Naive thymus-derived CD8-positive, alpha-beta T cell (primary cell): ENCODE measurements at regions not wholly inside any gene's neighbourhood (a gene's known extent, or its start where the extent isn't known, plus 50 kb on each side); places are given as distances from the start of the nearest gene placed in this dataset.

Source experiments
- ATAC-seq, 2 donors: fragments of 150-1000 bp; cut with Tn5 transposase in 1 of 2; sonication (Bioruptor Pico), chemical (Tn5 transposase) in 1 of 2; 1 replicate in 1 of 2; 2 replicates in 1 of 2; pipeline ENCODE4 v1.10.0; 2021; ENCODE audit warnings: mild to moderate bottlenecking in 2 of 2, moderate library complexity in 2 of 2
- POLR2A ChIA-PET: fragments of 350-600 bp; sonication (Branson Sonifier 250); formaldehyde crosslinking; loops from one replicate; lab custom pipeline; 2021; ENCODE audit warnings: antibody characterized with exemption; lab: Charles Lee
- DNase-seq, 10 donors: peaks; one replicate each; pipeline versions ENCODE4 v3.0.0 to v3.0.0-alpha.2; 2020 to 2022
- H3K27ac Mint-ChIP-seq, 10 donors: one replicate each; pipeline ENCODE4 v1.8.0; 2020 to 2022; ENCODE audit warnings: mild to moderate bottlenecking in 10 of 10, mixed read lengths in 10 of 10, moderate library complexity in 4 of 10, inconsistent platforms in 1 of 10
- H3K27me3 Mint-ChIP-seq, 5 donors: one replicate each; pipeline ENCODE4 v1.8.0; 2021 to 2022; ENCODE audit warnings: mixed read lengths in 5 of 5
- H3K36me3 Mint-ChIP-seq, 3 donors: one replicate each; pipeline ENCODE4 v1.8.0; 2020 to 2022; ENCODE audit warnings: mixed read lengths in 3 of 3, mild to moderate bottlenecking in 2 of 3, inconsistent platforms in 1 of 3
- H3K4me1 Mint-ChIP-seq, 4 donors: one replicate each; pipeline ENCODE4 v1.8.0; 2021 to 2022; ENCODE audit warnings: mixed read lengths in 4 of 4
- H3K4me3 Mint-ChIP-seq, 10 donors: one replicate each; pipeline ENCODE4 v1.8.0; 2020 to 2022; ENCODE audit warnings: mild to moderate bottlenecking in 10 of 10, mixed read lengths in 10 of 10, moderate library complexity in 6 of 10, inconsistent platforms in 1 of 10
- H3K9me3 Mint-ChIP-seq, 9 donors: one replicate each; pipeline ENCODE4 v1.8.0; 2020 to 2022; ENCODE audit warnings: mixed read lengths in 9 of 9, mild to moderate bottlenecking in 3 of 9, inconsistent platforms in 1 of 9, moderate library complexity in 1 of 9

DNA sequence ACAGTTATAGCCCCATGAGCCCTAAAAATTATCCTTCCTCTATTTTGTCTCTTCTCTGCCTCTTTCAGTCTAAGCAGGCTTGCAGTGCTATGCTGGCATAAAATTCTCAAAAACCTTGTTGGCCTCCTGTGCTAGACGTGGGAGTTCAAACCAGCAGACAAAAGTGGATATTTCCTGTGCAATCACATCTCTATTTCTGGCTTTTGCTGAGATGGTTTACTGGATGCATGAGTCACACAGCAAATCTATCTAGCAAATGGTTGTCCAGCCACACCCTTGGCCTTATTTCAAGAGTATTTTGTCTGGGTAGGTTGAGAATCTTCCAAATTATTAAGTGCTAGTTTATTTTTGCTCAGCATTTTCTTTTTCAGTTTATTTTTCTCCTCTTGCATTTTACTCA is 370.8 kb downstream of the CDC14C start:
- POLR2A ChIA-PET = no interaction called here
- H3K27ac Mint-ChIP-seq = no peak overlapping the region
- ATAC-seq = no peak
- no peaks in the 10 kb centered on the region for H3K27me3 Mint-ChIP-seq
- DNase-seq = no peak
- H3K36me3 Mint-ChIP-seq = no peaks in the 10 kb centered on the region
- H3K9me3 Mint-ChIP-seq = peaks cover 0 to 11% (median 1%) of the 10 kb centered on the region in 9 donors
- H3K4me1 Mint-ChIP-seq = no peaks in the 10 kb centered on the region
- H3K4me3 Mint-ChIP-seq = no peak overlapping the region

DNA sequence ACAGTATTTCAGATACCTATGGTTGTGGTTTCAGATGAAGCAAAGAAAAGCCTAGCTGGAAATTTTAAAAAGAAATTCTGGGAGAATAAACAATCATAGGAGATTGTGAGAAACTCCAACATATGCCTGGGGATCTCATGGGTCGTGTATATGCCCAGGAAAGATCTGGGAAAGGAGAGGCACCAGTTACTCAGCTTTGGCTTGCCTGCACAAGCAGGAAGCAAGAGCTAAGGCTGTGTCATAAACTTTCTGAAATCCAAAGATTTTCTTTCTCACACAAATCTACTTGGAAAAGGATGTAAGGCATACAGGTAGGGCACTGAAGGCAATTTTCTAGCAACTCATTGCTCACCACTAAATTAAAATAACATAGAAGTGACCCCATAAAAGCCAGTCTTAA is 373.6 kb downstream of the CDC14C start:
- H3K27ac Mint-ChIP-seq = no peak overlapping the region
- no peaks in the 10 kb centered on the region for H3K27me3 Mint-ChIP-seq
- H3K4me3 Mint-ChIP-seq = no peak overlapping the region
- no peak for DNase-seq
- no peak for ATAC-seq
- POLR2A ChIA-PET = no interaction called here
- H3K36me3 Mint-ChIP-seq = no peaks in the 10 kb centered on the region
- peaks cover 0 to 22% (median 5%) of the 10 kb centered on the region in 9 donors for H3K9me3 Mint-ChIP-seq
- no peaks in the 10 kb centered on the region for H3K4me1 Mint-ChIP-seq

DNA sequence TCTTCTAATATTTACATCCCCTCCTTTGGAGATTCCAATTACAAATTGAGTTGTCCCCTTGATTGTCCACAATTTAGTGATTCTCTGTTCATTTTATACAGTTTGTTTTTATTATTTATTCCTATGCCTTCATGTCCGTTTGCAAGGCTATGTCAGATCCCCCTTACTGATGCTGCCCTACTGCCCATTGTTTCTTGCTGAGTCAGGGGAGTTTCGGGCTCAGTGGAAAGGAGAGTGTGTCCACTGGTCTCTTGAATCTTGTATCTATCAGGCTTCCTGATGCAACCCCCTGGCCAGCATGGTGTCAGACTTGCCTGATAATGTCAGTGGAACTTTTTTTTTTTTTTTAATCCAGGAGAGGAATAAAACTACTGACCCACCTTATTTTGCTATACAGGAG is 384.4 kb downstream of the CDC14C start:
- H3K9me3 Mint-ChIP-seq = peaks cover 0 to 11% (median 4%) of the 10 kb centered on the region in 9 donors
- H3K27me3 Mint-ChIP-seq = peaks cover 0 to 2% (median 0%) of the 10 kb centered on the region in 5 donors
- no peak overlapping the region for H3K4me3 Mint-ChIP-seq
- H3K27ac Mint-ChIP-seq = no peak overlapping the region
- DNase-seq (no peak), ATAC-seq (no peak)
- no peaks in the 10 kb centered on the region for H3K36me3 Mint-ChIP-seq
- H3K4me1 Mint-ChIP-seq = no peaks in the 10 kb centered on the region
- POLR2A ChIA-PET = no interaction called here

DNA sequence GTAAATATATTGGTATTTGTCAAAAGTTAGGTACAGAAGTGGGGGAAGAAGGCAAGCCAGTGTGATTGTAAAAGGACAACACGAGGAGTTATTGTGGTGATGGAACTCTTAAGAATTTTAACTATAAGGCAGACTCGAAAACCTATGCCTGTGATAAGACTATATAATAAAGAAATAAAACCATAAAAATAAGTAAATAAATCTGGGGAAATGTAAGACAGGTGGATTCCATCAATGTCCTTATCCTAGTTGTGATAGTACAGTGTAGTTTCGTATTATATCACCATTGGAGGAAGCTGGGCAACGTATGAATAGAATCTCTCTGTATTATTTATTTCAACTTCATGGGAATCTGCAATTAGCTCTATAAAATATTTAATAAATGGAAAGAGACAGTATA is 395.7 kb downstream of the CDC14C start:
- Mint-ChIP-seq H3K36me3 (no peaks in the 10 kb centered on the region), H3K27me3 (no peaks in the 10 kb centered on the region), H3K4me3 (no peak overlapping the region), H3K27ac (no peak overlapping the region), H3K9me3 (peaks cover 0 to 6% (median 2%) of the 10 kb centered on the region in 9 donors), H3K4me1 (no peaks in the 10 kb centered on the region)
- ATAC-seq (no peak), DNase-seq (no peak)
- POLR2A ChIA-PET = no interaction called here

DNA sequence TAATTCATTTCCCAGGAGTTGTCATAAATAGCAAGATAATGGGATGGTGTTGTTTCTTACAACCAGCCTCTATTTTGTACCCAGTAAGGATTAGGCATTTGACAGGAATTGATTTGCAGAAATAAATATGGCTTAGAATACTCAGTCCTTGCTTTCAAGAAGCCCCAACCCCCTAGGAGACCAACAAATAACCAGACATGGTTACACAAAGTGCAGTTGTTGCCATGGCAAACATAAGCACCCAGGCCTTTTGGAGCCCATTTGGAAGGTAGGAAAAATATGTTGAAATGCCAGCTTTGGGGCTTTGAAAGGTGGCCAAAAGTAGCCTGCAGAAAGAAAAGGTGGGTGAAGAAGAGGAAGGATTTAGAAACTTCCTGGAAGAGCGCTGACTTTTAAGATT is 397.5 kb downstream of the CDC14C start:
- no peaks in the 10 kb centered on the region for H3K4me1 Mint-ChIP-seq
- H3K9me3 Mint-ChIP-seq = peaks cover 0 to 22% (median 4%) of the 10 kb centered on the region in 9 donors
- POLR2A ChIA-PET = no interaction called here
- no peak for DNase-seq
- H3K27ac Mint-ChIP-seq = no peak overlapping the region
- H3K27me3 Mint-ChIP-seq = no peaks in the 10 kb centered on the region
- H3K4me3 Mint-ChIP-seq = no peak overlapping the region
- no peak for ATAC-seq
- no peaks in the 10 kb centered on the region for H3K36me3 Mint-ChIP-seq

DNA sequence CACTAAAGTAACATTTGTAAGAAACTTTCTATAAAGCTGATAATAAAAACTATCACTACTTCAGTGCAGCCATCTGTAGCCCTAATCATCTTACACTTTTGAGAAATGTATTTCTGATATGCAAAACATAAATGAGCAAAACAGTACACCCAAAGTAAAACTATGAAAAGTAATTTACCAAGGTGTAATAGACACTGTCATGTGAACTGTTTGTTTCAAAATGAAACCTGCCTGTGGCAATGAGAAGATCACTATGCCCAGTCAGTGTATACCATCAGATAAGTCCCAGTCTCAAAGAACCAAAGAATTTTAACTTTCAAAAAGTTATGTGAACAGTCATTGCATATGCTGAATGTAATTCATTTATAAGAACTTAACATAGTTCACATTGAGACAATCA is 398.1 kb downstream of the CDC14C start:
- POLR2A ChIA-PET = no interaction called here
- H3K9me3 Mint-ChIP-seq = peaks cover 0 to 22% (median 3%) of the 10 kb centered on the region in 9 donors
- no peaks in the 10 kb centered on the region for H3K36me3 Mint-ChIP-seq
- no peak overlapping the region for H3K4me3 Mint-ChIP-seq
- H3K27me3 Mint-ChIP-seq = no peaks in the 10 kb centered on the region
- no peak overlapping the region for H3K27ac Mint-ChIP-seq
- H3K4me1 Mint-ChIP-seq = no peaks in the 10 kb centered on the region
- ATAC-seq (no peak), DNase-seq (no peak)

DNA sequence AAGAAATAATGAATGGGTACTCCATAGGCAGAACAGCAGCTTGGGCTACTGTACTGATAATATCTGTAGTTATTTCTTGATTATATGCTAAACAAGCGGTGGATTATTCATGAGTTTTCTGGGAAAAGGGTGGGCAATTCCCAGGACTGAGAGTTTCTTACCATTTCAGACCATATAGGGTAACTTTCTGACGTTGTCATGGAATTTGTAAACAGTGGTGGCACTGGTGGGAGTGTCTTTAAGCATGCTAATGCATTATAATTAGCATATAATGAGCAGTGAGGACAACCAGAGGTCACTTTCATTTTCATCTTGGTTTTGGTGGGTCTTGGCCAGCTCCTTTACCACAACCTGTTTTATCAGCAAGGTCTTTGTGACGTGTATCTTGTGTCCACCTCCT is 399.7 kb downstream of the CDC14C start:
- DNase-seq = no peak
- Mint-ChIP-seq H3K27me3 (no peaks in the 10 kb centered on the region), H3K4me1 (no peaks in the 10 kb centered on the region), H3K9me3 (peaks cover 0 to 22% (median 5%) of the 10 kb centered on the region in 9 donors), H3K27ac (no peak overlapping the region), H3K36me3 (no peaks in the 10 kb centered on the region), H3K4me3 (no peak overlapping the region)
- ATAC-seq = no peak
- POLR2A ChIA-PET = no interaction called here

DNA sequence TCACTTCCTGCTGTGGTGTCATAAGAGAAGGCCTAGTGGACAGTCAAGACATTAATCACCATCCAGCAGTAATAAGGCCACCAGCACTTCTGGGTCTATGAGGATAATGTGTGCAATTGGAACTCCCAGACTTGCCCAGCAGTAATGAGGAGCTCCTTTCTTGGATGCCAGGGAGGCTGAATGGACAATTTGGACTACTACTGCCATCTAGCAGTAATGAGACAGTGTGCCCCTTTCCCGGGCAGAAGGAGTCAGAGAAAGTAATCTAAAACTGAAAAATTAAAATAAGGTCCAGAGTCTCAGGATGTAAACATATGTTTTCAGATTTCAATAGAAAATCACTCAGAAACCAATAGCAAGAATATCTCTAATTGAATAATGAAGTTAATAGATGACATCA is 400.4 kb downstream of the CDC14C start:
- no peak for DNase-seq
- POLR2A ChIA-PET = no interaction called here
- Mint-ChIP-seq H3K9me3 (peaks cover 0 to 22% (median 5%) of the 10 kb centered on the region in 9 donors), H3K4me1 (no peaks in the 10 kb centered on the region), H3K4me3 (no peak overlapping the region), H3K36me3 (no peaks in the 10 kb centered on the region), H3K27ac (no peak overlapping the region), H3K27me3 (no peaks in the 10 kb centered on the region)
- no peak for ATAC-seq

DNA sequence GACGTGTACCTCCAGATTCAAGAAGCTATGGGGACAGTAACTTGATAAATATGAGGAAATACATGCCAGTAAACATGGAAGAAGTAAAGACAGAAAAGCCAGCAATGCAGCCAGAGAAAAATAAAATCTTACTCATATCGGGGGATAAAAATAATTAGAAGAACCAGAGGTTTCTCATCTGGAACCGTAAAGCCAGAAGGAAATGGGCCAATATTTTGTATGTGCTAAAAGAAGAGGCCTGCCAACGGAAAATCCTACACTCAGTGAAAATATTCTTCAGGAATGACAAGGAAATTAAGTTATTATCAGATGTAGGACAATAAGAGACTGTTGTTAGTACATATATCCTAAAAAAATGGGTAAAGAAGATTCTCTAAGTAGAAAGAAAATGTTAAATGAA is 401.2 kb downstream of the CDC14C start:
- Mint-ChIP-seq H3K4me3 (no peak overlapping the region), H3K4me1 (no peaks in the 10 kb centered on the region), H3K27me3 (no peaks in the 10 kb centered on the region), H3K27ac (no peak overlapping the region), H3K9me3 (peaks cover 0 to 27% (median 5%) of the 10 kb centered on the region in 9 donors), H3K36me3 (no peaks in the 10 kb centered on the region)
- ATAC-seq = no peak
- POLR2A ChIA-PET = no interaction called here
- no peak for DNase-seq

DNA sequence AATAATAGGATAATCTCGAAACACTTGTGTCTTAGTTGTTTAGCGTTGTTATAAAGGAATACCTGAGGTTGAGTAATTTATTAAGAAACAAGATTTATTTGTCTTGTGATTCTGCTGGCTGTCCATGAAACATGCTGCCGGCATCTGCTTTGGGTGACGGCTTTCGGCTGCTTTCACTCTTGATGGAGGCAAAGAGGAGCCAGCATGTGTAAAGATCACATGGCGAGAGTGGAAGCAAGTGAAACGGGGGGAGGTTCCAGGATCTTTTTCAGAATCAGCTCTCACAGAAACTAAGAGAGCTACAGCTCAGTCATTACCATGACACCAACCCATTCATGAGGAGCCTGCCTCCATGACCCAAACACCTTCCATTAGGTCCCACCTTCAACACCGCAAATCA is 402.8 kb downstream of the CDC14C start:
- H3K4me3 Mint-ChIP-seq = no peak overlapping the region
- DNase-seq = no peak
- H3K9me3 Mint-ChIP-seq = peaks cover 0 to 30% (median 5%) of the 10 kb centered on the region in 9 donors
- H3K36me3 Mint-ChIP-seq = no peaks in the 10 kb centered on the region
- no peaks in the 10 kb centered on the region for H3K27me3 Mint-ChIP-seq
- no peak for ATAC-seq
- POLR2A ChIA-PET = no interaction called here
- H3K27ac Mint-ChIP-seq = no peak overlapping the region
- no peaks in the 10 kb centered on the region for H3K4me1 Mint-ChIP-seq

DNA sequence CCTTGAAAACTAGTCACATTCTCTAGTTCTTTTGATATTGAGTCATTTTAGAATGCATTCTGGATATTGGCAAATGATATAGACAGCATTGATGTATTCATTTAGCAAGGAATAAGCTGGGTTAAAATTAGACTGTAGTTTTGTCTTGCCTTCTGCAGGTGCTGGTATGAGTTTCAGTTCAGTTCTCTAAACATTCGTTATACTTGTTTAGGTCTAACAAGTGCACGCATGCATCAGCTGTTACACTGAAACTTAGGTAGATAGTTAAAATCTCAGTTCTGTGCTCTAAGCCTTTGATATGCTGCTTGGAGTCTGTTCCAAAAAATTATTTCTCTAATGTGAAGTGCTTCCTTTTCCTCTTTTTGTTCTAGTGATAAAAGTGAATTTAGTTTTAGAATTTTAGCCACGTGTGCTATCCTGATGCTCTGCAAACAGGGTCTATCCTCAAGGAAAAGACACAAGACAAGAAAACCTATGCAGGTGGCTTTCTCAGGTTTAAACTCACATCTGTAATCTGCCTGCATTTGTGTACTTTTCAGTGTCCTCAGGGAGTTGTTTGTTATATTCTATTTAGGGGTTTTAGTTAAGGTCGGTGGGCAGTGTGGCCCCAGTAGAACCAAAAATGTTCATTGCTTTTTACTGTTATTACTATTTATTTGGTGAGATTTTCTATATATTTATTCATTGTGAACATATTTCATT is 409.0 kb downstream of the CDC14C start:
- Mint-ChIP-seq H3K9me3 (peaks cover 0 to 18% (median 7%) of the 10 kb centered on the region in 9 donors), H3K4me1 (no peaks in the 10 kb centered on the region), H3K4me3 (no peak overlapping the region), H3K27ac (no peak overlapping the region), H3K27me3 (no peaks in the 10 kb centered on the region), H3K36me3 (no peaks in the 10 kb centered on the region)
- no peak for ATAC-seq
- no peak for DNase-seq
- POLR2A ChIA-PET = no interaction called here

DNA sequence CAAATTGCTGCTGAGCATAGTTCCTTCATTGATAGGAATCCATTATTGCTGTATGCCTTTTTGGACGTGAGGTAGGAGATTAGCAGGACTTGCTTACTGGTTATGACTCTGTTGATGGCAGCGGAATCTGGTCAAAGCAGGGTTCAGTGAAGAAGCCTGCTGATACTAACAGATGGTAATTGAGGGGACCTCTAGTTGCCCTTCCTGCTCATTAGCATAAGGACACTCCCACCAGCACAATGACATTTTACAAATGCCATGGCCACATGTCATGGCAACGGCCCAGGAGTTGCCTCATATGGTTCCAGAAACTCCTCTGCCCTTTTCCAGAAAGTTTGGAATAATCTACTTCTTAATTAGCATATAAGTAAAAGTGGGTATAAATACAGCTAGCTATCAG is 417.5 kb downstream of the CDC14C start:
- ATAC-seq (no peak), DNase-seq (no peak)
- Mint-ChIP-seq H3K9me3 (peaks cover 0 to 16% (median 5%) of the 10 kb centered on the region in 9 donors), H3K36me3 (no peaks in the 10 kb centered on the region), H3K27ac (no peak overlapping the region), H3K4me3 (no peak overlapping the region), H3K27me3 (no peaks in the 10 kb centered on the region), H3K4me1 (no peaks in the 10 kb centered on the region)
- POLR2A ChIA-PET = no interaction called here

DNA sequence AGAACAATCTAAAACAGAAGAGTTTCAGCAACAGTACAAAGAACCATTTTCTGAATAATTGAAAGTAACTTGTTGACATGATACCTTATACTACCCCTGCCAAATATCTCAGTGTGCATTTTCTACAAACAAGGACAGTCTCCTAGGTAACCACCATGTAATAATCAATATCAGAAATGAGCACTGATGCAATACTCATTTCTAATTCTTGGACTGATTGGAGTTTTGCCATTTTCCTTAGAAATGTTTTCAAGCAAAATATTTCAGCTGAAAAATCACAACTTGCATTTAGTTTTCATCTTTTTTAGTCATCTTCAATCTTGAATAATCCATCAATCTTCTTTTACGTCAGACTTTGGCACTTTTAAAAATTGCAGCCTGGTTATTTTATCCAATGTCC is 420.2 kb downstream of the CDC14C start:
- POLR2A ChIA-PET = no interaction called here
- Mint-ChIP-seq H3K4me3 (no peak overlapping the region), H3K27me3 (no peaks in the 10 kb centered on the region), H3K9me3 (peaks cover 0 to 12% (median 5%) of the 10 kb centered on the region in 9 donors), H3K36me3 (no peaks in the 10 kb centered on the region), H3K27ac (no peak overlapping the region), H3K4me1 (no peaks in the 10 kb centered on the region)
- DNase-seq = no peak
- no peak for ATAC-seq

DNA sequence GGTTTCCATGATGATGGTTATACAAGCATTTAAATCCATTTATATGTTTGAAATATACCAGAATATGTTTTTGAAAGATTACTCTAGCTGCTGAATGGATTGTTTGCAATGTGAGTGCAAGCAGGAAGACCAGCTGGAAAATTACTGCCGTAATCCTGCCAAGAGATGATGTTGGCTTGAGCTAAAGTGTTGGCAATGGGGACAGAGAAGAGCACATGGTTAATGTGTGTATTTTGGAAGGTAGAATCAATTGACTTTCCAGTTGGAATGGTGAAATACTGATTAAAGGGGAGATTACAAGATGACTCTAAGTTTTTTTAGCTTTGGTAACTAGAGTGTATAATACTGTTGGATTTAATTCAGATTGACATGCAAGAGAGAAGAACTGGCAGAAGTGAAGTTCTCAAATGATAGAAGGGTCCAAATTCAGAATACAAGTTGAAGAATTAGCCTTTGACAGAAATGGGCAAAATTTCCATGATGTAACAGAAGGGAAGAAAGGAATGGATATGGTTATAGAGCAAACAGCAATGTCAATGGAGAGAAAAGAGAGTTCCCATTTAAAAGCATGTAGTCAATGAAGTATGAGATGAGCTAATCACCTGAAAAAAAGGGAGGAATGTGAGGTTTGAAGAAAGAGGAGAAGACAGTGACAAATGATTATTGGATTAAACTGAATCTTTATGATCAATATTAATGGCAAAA is 422.0 kb downstream of the CDC14C start:
- no peaks in the 10 kb centered on the region for H3K36me3 Mint-ChIP-seq
- no peak overlapping the region for H3K27ac Mint-ChIP-seq
- POLR2A ChIA-PET = no interaction called here
- ATAC-seq (no peak), DNase-seq (no peak)
- no peak overlapping the region for H3K4me3 Mint-ChIP-seq
- no peaks in the 10 kb centered on the region for H3K4me1 Mint-ChIP-seq
- H3K9me3 Mint-ChIP-seq = peaks cover 0 to 13% (median 5%) of the 10 kb centered on the region in 9 donors
- no peaks in the 10 kb centered on the region for H3K27me3 Mint-ChIP-seq
